NCI-H1048 (cell line): ENCODE measurements at regions not wholly inside any gene's neighbourhood (a gene's known extent, or its start where the extent isn't known, plus 50 kb on each side); places are given as distances from the start of the nearest gene placed in this dataset.

Experiments
- DNase-seq: peaks from one replicate; lab custom pipeline; 2025; lab: John Stamatoyannopoulos, UW

GRCh38 chr5:158553195-158553961 is 546.3 kb downstream of the EBF1 start:
- no peak for DNase-seq

GRCh38 chr5:158552241-158552640 is 547.5 kb downstream of the EBF1 start:
- DNase-seq: no peak

- DNase-seq: no peak
These were observed 550.4 kb downstream of the EBF1 start for GRCh38 chr5:158549311-158549710.

DNA sequence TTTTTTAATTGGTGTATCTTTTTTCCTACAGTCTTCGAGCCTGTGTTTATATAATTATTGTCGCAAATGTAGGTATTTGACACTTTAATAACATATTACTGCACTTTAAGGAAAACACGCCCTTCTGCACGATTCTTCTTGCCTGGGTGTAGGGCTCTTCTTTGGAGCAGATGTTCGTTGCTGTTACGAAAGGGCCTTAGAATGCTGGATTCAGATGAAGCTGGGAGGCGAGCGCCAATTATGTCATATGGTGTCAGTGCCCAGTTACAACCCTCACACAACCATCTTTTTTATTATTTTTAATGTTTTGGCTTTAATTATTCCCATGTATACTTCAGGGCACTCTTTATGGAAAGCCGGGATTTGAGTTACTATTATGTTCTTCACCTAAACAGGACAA is 553.0 kb downstream of the EBF1 start:
- DNase-seq: no peak

DNA sequence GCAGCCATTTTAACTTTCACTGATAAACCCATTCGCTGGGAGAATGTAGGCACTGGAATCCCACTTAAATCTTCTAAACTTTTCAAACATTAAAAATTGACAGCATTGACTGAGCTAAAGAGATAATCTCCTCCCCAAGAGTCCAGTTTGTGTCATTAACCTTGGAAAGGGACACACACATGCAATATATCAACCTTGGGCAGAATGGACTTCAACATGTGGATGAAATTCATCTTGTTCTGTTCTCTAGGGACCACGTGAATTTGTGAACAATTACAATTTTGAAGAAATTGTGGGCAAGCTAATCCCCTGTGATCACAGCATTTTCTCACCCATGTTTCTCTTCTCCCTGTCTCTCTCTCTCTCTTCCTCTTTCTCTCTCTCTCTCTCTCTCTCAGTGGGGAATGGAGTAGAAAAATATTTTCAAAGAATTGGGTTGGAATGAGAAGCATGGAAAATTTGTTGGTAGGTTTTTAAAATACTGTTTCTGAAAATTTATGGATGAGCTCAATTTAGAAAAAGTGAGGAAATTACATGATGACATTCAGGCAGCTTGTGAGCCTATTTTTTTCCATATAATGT is 553.7 kb downstream of the EBF1 start:
- no peak for DNase-seq

- DNase-seq: no peak
These were observed 555.1 kb downstream of the EBF1 start for GRCh38 chr5:158544388-158545339.

DNA sequence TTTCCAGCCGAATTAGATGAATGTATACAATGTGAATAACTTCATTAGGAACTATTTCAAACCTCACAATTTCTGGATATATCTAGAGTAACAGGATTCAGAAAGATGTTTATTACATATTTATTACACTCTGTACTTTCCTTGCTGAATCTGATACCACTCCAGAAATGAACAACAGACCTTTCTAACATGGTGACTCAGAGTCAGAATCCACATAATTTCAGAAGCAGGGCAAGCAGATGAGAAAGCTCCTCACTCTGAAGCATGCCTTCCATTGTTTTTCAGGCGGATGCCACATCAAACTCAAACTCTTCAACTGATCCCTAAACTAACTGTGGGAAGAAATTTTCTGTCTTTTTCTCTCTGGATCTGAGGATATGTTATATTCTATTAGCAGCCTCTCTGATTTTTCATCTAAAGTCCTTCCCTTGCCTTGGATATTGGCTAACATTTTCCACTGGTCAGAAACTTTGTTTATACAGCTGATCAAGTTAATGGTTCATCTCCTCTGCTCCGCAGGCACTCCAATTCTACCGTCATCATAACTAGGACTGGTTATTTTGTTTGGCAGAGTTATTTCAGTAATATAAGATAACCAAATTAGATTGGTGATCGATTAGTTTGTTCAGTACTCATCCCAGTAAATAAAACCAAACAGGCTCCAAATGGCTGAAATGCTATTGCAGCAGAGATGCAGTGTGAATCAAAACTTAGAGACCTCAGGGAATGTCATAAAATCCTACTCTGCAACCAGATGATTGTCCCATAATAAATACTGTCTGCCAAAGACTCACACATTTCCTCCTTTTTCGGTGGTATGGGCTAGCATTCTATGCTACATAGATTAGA is 556.0 kb downstream of the EBF1 start:
- DNase-seq: no peak

- DNase-seq: no peak
These were observed 558.0 kb downstream of the EBF1 start for GRCh38 chr5:158541536-158542297.

DNA sequence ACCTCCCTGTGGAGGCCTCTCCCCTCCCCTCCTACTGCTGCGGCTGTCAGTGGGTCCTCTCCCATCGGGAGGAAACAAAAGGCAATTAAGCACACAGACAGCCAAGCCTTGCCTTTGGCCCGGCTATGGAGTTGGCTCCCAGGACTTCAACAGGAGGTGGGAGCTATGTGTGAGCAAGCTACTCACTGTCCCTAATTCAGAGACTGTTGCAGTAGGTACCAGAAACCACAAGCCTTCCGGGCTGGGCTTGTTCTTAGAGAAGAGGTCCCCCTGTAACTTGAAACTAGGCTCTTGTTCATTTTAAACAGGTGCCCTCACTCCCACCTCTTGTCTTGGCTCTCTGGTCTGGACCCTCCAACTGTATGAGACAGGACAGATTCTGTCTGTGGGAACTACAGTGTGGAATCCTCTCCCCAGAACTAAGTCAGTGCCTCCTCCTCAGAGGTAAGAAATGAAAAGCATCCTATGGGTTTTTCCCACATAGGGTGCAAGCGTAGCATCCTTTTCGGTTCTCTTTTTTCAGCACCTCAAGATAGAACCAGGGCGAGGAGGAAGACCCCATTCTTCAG is 561.1 kb downstream of the EBF1 start:
- no peak for DNase-seq

- no peak for DNase-seq
These were observed 562.4 kb downstream of the EBF1 start for GRCh38 chr5:158537366-158537765.

GRCh38 chr5:158534203-158534602 is 565.5 kb downstream of the EBF1 start:
- no peak for DNase-seq

DNA sequence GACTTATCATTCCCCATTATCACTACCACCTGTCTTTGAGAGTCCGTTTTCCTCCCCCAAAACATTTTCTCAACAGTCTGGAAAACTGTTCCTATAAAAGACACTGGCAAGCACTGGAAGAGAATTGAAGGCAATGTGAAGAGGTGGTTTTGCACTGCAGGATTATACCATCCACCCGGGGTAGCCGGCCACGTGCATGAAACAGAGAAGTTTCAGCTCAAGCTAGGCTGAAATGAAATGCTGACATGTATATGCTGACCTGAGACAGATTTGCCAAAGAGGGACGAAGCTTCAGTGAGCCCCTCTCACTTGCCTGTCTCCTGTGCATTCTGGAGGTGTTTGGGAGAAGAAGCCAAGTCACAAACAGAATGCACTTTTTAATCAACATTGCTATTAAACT is 567.0 kb downstream of the EBF1 start:
- no peak for DNase-seq

DNA sequence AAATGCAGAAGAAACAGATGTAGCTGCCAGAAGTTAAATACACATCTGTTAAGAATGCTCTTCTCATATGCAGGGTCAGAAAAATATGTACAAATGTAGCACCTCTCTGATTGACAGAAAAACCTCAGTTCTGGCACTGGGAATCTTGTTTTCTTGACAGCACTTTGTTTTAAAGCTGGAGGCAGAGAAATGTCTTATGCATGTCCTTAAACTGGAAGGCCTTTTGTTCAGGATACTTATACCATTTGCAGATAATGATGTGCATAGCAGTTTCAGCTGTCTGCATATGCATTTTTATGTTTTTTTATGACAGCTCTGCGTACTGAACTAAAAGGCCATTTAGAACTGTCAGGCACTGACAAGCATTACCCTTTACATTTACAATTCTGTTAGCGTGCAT is 567.9 kb downstream of the EBF1 start:
- no peak for DNase-seq

- no peak for DNase-seq
These were observed 569.6 kb downstream of the EBF1 start for GRCh38 chr5:158530115-158530514.

DNA sequence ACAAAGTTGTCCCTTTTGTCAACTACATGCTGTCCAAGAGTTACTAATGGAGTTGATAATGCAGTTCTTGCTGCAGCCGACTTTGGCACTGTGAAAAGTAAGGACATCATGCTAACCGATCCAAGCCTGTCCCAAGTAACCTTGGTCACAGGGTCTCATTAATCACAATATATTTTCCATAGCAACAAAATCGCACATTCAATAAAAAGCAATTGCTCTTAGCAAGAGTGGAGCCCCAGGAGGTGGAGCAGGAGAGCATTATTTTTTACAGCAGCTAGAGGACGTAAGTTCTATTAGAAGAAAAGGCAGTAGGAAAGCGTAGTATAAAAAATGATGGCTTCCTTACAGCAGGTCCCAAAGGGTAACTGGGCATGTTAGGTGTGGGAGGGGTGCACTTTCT is 570.3 kb downstream of the EBF1 start:
- DNase-seq: no peak

DNA sequence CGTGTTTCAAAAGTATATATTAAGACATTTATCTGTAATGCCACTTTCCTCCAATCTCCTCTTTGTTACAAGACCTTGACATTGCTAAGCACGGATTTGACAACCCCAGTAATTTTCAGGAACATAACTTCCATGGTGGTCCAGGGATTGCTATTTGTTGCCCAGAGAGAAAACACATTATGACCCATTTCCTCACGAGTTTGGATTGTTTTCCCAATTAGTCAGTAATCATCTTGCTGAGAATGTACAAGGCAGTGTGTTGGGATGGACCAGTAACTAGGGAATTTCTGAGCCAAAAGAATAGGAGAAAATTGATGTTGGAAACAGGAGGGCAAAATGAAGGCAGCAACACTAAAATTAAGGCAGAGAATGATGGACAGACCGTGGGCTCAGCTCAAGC is 574.1 kb downstream of the EBF1 start:
- DNase-seq: no peak

DNA sequence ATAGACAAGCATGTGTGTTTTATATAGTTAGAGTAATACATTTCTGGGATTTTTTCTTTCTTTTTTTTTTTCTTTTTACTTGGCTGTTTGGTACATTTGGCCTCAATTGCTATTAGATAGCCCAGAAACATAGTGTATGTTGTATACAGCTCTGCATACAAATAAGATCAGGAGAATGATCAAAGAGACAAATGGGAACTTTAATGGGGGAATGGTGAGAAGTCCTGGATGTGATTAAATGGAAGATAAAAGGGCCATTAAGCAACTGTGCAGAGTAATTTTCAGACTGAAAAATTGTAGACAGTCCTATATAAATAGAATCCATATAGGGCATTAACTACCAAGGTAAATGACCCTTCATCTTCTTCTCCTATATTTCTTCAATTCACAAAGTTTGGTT is 575.6 kb downstream of the EBF1 start:
- DNase-seq: no peak

DNA sequence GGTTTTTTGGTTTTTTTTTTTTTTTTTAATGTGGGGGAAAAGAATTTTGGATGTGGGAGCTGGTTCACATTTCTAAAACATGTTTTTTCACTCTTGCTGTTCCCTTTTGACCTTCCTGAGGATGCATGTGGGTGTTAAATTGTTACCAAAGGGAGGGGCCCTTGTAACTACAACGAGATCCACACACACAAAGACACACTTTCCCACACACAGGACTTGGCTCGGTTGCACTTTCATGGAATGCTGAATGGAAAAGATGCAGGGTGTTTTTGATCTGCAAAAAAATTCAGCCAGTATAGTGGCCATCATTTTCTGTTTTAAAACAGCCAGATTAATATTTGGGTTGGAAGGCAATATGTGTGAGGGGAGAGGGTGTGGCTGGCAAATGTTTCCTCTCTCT is 576.9 kb downstream of the EBF1 start:
- no peak for DNase-seq

- no peak for DNase-seq
These were observed 577.7 kb downstream of the EBF1 start for GRCh38 chr5:158521995-158522394.

- no peak for DNase-seq
These were observed 580.2 kb downstream of the EBF1 start for GRCh38 chr5:158519433-158520021.
